HG02884 (cell line): ENCODE measurements at regions not wholly inside any gene's neighbourhood (a gene's known extent, or its start where the extent isn't known, plus 50 kb on each side); places are given as distances from the start of the nearest gene placed in this dataset.
"Not testable (repeated sequence)": the region's sequence is repeated elsewhere in the genome, so short reads cannot be mapped to it uniquely, and the experiment has no call there.

Source experiments
- ATAC-seq: cut with Tn5 transposase; IDR thresholded peaks from one replicate; pipeline ENCODE4 v1.9.1; 2021; ENCODE audit warnings: mild to moderate bottlenecking, moderate library complexity; ENCODE audit not compliant: unreplicated experiment

DNA sequence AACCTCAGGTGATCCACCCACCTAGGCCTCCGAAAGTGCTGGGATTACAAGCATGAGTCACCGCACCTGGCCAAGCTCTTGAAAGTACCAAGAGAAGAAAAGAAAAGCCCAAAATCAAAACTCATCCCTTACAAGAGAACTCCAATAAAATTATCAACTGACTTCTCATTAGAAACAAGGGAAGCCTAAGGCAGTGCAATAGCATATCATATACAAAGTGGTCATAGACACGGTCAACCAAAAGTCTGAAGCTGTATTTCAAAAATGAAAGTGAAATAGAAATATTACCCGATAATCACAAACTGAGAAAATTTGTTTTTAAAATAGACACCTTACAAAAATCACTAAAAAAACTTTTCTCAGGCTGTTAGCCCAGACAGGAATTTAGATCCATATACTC, 1321.1 kb upstream of the GJE1 start:
- ATAC-seq = no peak

- peak; percentile 89 for ATAC-seq
These were observed 1323.0 kb upstream of the GJE1 start for GRCh38 chr6:140809694-140810101.

- no peak for ATAC-seq
These were observed 1326.3 kb upstream of the GJE1 start for GRCh38 chr6:140806431-140806830.

DNA sequence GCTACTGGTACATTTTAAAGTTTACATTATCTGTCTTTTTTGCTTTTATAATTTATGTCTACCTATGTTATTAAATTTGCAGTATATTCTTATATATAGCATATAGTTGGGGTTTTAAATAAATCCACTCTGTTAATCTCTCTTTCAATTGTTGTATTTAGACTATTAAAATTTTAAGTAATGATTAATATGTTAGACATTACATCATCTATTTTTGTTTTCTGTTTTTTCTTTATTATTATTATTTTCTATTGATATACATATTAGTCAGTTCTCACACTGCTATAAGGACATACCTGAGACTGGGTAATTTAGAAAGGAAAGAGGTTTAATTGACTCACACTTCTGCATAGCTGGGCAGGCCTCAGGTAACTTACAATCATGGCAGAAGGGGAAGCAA, 1338.2 kb upstream of the GJE1 start:
- ATAC-seq = no peak

GRCh38 chr6:140790109-140790508, 1342.6 kb upstream of the GJE1 start:
- ATAC-seq = no peak

- no peak for ATAC-seq
These were observed 1343.3 kb upstream of the GJE1 start for GRCh38 chr6:140789466-140789865.

- no peak for ATAC-seq
These were observed 1346.8 kb upstream of the GJE1 start for GRCh38 chr6:140785926-140786325.

- ATAC-seq = no peak
These were observed 1348.2 kb upstream of the GJE1 start for GRCh38 chr6:140784573-140784972.

GRCh38 chr6:140783504-140783903, 1349.2 kb upstream of the GJE1 start:
- not testable (repeated sequence) for ATAC-seq

- ATAC-seq = no peak
These were observed 1349.8 kb upstream of the GJE1 start for GRCh38 chr6:140782941-140783340.

- no peak for ATAC-seq
These were observed 1352.6 kb upstream of the GJE1 start for GRCh38 chr6:140779991-140780596.

DNA sequence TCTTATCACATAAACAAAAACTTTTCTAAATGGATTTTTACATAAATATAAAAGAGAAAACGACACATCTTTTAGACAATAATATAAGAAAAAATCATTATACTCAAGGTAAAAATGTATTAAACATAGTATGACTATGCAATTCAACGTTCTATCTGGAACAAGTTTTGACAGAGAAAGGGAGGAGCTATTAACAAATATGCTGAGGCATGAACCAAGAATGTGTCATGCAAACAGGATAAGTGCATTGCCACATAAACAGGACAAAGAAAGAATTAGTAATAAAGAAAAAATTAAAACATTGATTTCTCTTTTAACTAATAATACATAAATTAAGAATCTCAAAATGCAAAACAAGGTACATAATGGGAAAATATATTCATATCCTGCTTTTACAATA, 1353.4 kb upstream of the GJE1 start:
- ATAC-seq = no peak

DNA sequence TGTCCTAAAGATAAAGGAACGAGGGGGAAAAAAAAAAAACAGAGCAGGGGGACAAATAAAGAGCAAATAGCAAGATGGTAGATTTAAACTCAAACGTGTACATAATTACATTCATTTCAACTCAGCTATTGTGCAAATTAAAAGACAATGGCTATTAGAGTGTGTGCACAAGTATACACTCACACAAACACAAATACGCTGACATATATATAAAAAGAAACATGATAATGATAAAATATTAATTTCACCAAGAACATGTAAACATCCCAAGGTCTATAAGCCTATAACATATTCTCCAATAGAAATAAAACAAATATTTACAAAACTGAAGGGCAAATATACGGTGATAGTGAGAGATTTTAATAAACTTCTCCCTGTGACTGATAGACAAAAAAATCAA, 1354.9 kb upstream of the GJE1 start:
- ATAC-seq = no peak

GRCh38 chr6:140775061-140775460, 1357.7 kb upstream of the GJE1 start:
- ATAC-seq = no peak

- ATAC-seq = peak; percentile 100
These were observed 1358.6 kb upstream of the GJE1 start for GRCh38 chr6:140774080-140774505.

DNA sequence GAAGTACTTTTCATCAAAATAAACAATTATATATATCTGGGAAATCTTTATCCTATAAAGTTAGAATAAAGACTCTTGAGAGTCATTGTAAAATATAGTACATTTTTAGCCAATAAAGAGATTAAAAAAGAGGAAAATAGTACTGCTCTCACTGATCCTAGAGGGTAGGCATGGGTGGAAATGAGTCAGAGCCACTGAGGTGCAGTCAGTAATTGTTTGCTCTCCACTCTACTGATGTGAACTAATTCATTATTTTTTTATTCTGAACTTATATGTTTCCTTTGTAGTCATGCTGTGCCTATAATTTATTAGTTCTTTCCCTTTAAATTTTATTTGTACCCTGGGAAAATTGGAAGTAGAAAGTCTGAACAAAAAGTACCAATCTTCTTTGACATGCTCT, 1359.4 kb upstream of the GJE1 start:
- no peak for ATAC-seq

GRCh38 chr6:140772576-140772975, 1360.1 kb upstream of the GJE1 start:
- no peak for ATAC-seq

DNA sequence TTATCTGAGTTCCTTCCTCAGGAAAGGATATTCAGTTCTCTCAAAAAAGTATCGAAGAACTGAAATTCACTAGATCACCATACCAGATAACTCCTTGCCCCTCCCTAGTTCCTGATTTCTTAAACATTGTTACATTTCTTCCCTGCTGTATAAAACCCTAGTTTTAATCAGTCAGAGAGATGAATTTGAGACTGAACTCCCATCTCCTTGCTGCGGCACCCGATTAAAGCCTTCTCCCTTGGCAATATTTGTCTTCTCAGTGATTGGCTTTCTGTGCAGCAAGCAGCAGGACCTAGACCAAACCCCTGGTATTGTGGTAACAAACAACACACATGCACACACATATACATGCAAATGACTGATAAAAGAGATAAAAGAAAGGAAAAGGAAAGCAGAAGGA, 1364.6 kb upstream of the GJE1 start:
- no peak for ATAC-seq

DNA sequence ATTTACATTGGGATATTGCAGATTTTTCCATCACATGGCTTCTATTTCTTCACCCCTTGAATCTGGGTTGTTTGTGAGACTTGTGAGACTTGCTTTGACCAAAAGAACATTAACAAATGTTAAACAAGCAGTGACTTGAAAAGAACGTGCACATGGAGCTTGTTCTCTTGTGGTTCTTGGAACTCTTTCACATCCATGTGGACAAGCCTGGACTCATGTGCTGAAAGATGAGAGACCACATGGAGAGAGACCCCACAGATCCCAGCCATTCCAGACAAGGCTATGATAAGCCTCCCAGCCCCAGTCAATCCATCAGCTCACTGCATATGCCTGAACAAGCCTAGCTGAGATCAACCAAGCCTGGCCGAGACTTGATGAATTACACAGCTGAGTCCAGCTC, 1365.7 kb upstream of the GJE1 start:
- ATAC-seq = no peak

- no peak for ATAC-seq
These were observed 1374.4 kb upstream of the GJE1 start for GRCh38 chr6:140758169-140758877.

DNA sequence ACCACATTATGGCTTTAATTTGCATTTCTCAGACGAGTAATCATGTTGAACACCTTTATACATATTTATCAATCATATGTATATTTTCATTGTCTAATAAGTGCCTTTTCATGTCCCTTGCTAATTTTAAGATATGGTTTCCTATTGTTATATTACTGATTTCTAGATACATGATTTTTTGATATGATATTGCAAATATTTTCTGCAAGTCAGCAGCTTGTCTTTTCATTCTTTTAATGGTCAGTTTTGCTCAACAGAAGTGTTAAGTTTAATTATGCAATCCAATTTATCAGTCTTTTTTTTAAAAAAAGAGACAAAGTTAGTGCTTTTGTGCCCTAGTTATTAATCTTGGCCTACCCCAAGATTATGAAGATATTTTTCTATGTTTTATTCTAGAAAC, 1377.8 kb upstream of the CITED2 start:
- ATAC-seq = no peak

GRCh38 chr6:140747114-140747513, 1372.7 kb upstream of the CITED2 start:
- ATAC-seq = no peak
